Mammary epithelial cell (primary cell): ENCODE measurements at regions not wholly inside any gene's neighbourhood (a gene's known extent, or its start where the extent isn't known, plus 50 kb on each side); places are given as distances from the start of the nearest gene placed in this dataset.

Source experiments
- CTCF ChIP-seq, 2 donors: IDR thresholded peaks in 1 of 2; conservative IDR thresholded peaks in 1 of 2; 2 replicates each; pipeline ENCODE4 v1.5.1; 2011 to 2012; ENCODE audit warnings: inconsistent platforms in 2 of 2, low read length in 2 of 2, mild to moderate bottlenecking in 2 of 2, control low read depth in 1 of 2, low read depth in 1 of 2; ENCODE audit not compliant: insufficient read depth in 1 of 2; ENCODE audit errors: extremely low read depth in 1 of 2
- EZH2 ChIP-seq: IDR thresholded peaks from 2 replicates; pipeline ENCODE4 v1.6.1; 2012; ENCODE audit warnings: low read length, inconsistent platforms, borderline replicate concordance

DNA sequence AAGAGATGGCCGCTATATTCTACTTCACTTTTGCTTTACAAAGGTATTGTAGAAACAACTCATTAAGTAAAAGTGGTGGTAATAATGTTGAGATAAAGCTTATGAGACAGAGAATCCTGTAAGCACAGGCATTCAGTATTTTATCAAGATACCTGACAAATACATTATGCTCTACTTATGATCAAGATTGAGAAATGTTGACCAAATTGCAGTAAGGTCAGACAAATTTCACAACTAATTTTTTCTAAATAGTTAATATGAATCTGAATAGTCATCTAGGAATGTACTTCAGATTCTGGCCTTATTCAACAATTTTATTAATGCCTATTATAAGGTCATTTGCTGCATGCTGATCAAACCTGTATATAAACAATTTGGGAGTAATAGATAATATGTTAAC is 95.1 kb upstream of the MBNL1 start:
- TF ChIP-seq CTCF (conservative IDR thresholded peaks at IDR 0.05 in 1 of 2, IDR thresholded peaks at IDR 0.05 in 1 of 2; ENCODE audit: extremely low read depth in 1 of 2, insufficient read depth in 1 of 2, low read depth in 1 of 2, low read length in 2 of 2) (no peak), EZH2 (no peak)
